ENCODE measurements at regions not wholly inside any gene's neighbourhood (a gene's known extent, or its start where the extent isn't known, plus 50 kb on each side); places are given as distances from the start of the nearest gene placed in this dataset.

GRCh38 chr1:81703756-81704463 lies 96.8 kb upstream of the ADGRL2 start (continued):
- TF ChIP-seq CHD7 (IDR thresholded peaks at IDR 0.05; ENCODE audit: insufficient replicate concordance, low read length): no peak
- no peak for TF ChIP-seq RBBP5 (IDR thresholded peaks at IDR 0.05; ENCODE audit: borderline replicate concordance, low read depth, low read length)
- no peak for TF ChIP-seq SIN3A (conservative IDR thresholded peaks at IDR 0.05 in 1 of 2, IDR thresholded peaks at IDR 0.05 in 1 of 2; ENCODE audit: low read depth in 1 of 2, low read length in 2 of 2)
- no peak for TF ChIP-seq BCL11A (IDR thresholded peaks at IDR 0.05; ENCODE audit: low read depth in 2 of 2, low read length in 2 of 2)
- no peak for TF ChIP-seq CEBPB (IDR thresholded peaks at IDR 0.05; ENCODE audit: low read depth, low read length)
- TF ChIP-seq POLR2A (IDR thresholded peaks at IDR 0.05; ENCODE audit: control extremely low read depth in 1 of 2, low read depth in 2 of 2, low read length in 2 of 2): no peak
- TF ChIP-seq CHD1 (IDR thresholded peaks at IDR 0.05; ENCODE audit: low read depth, low read length): no peak
- TF ChIP-seq, protein P1, sequence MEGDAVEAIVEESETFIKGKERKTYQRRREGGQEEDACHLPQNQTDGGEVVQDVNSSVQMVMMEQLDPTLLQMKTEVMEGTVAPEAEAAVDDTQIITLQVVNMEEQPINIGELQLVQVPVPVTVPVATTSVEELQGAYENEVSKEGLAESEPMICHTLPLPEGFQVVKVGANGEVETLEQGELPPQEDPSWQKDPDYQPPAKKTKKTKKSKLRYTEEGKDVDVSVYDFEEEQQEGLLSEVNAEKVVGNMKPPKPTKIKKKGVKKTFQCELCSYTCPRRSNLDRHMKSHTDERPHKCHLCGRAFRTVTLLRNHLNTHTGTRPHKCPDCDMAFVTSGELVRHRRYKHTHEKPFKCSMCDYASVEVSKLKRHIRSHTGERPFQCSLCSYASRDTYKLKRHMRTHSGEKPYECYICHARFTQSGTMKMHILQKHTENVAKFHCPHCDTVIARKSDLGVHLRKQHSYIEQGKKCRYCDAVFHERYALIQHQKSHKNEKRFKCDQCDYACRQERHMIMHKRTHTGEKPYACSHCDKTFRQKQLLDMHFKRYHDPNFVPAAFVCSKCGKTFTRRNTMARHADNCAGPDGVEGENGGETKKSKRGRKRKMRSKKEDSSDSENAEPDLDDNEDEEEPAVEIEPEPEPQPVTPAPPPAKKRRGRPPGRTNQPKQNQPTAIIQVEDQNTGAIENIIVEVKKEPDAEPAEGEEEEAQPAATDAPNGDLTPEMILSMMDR (IDR thresholded peaks at IDR 0.05; ENCODE audit: control extremely low read depth in 1 of 3, insufficient read depth in 1 of 3, low read depth in 1 of 3, low read length in 3 of 3): no peak
- TF ChIP-seq ASH2L (IDR thresholded peaks at IDR 0.05; ENCODE audit: low read length): no peak

Measured in H1 (cell line).